Stomach (tissue), 4 donors: ENCODE measurements at regions not wholly inside any gene's neighbourhood (a gene's known extent, or its start where the extent isn't known, plus 50 kb on each side); places are given as distances from the start of the nearest gene placed in this dataset.

Experiments
- EP300 ChIP-seq: sonication (generic); formaldehyde crosslinking; IDR thresholded peaks from one replicate; pipeline ENCODE4 v1.6.1; 2017; ENCODE audit warnings: antibody characterized with exemption
- POLR2A ChIP-seq, 4 donors: fragments of 450-650 bp; IDR thresholded peaks; one replicate each; pipeline ENCODE4 v1.6.1; 2016; ENCODE audit warnings: antibody characterized with exemption in 4 of 4, control low read depth in 2 of 4, mild to moderate bottlenecking in 1 of 4, moderate library complexity in 1 of 4
- TF ChIP-seq, protein P1 (sequence below), 7 experiments: fragments of 450-650 bp in 4 of 7; fragments of 200-600 bp in 3 of 7; sonication (generic) in 3 of 7; IDR thresholded peaks; one replicate each; pipeline ENCODE4 v1.5.1; 2016 to 2019; ENCODE audit warnings: antibody characterized with exemption in 7 of 7, control low read depth in 2 of 7, mild to moderate bottlenecking in 1 of 7

- TF ChIP-seq POLR2A (IDR thresholded peaks at IDR 0.05) (no peak), EP300 (no peak)
- TF ChIP-seq, protein P1, sequence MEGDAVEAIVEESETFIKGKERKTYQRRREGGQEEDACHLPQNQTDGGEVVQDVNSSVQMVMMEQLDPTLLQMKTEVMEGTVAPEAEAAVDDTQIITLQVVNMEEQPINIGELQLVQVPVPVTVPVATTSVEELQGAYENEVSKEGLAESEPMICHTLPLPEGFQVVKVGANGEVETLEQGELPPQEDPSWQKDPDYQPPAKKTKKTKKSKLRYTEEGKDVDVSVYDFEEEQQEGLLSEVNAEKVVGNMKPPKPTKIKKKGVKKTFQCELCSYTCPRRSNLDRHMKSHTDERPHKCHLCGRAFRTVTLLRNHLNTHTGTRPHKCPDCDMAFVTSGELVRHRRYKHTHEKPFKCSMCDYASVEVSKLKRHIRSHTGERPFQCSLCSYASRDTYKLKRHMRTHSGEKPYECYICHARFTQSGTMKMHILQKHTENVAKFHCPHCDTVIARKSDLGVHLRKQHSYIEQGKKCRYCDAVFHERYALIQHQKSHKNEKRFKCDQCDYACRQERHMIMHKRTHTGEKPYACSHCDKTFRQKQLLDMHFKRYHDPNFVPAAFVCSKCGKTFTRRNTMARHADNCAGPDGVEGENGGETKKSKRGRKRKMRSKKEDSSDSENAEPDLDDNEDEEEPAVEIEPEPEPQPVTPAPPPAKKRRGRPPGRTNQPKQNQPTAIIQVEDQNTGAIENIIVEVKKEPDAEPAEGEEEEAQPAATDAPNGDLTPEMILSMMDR (IDR thresholded peaks at IDR 0.05), result no peak
These were observed 119.1 kb upstream of the NCAM1 start for GRCh38 chr11:112842151-112842550.
